NCI-H187 treated with DMSO at 0.1 percent for 48 hours (cell line): ENCODE measurements at regions not wholly inside any gene's neighbourhood (a gene's known extent, or its start where the extent isn't known, plus 50 kb on each side); places are given as distances from the start of the nearest gene placed in this dataset.

Source experiments
- DNase-seq: peaks from one replicate; lab custom pipeline; 2025; lab: John Stamatoyannopoulos, UW

GRCh38 chr6:67361264-67361663 lies 1273.8 kb upstream of the ADGRB3 start:
- no peak for DNase-seq

- no peak for DNase-seq
Measured at GRCh38 chr6:67358241-67358640, 1276.8 kb upstream of the ADGRB3 start.

GRCh38 chr6:67353861-67354260 lies 1281.2 kb upstream of the ADGRB3 start:
- DNase-seq, result no peak

- no peak for DNase-seq
Measured at GRCh38 chr6:67352717-67353116, 1282.4 kb upstream of the ADGRB3 start.

GRCh38 chr6:67350729-67351128 lies 1284.4 kb upstream of the ADGRB3 start:
- DNase-seq, result no peak

GRCh38 chr6:67345946-67346345 lies 1289.1 kb upstream of the ADGRB3 start:
- no peak for DNase-seq

- no peak for DNase-seq
Measured at GRCh38 chr6:67336014-67336413, 1299.1 kb upstream of the ADGRB3 start.

- DNase-seq, result no peak
Measured at GRCh38 chr6:67331304-67331703, 1303.8 kb upstream of the ADGRB3 start.

- no peak for DNase-seq
Measured at GRCh38 chr6:67328269-67328668, 1306.8 kb upstream of the ADGRB3 start.

GRCh38 chr6:67300430-67301040 lies 1334.5 kb upstream of the ADGRB3 start:
- no peak for DNase-seq

GRCh38 chr6:67292169-67292568 lies 1342.9 kb upstream of the ADGRB3 start:
- DNase-seq, result no peak

GRCh38 chr6:67287566-67287965 lies 1347.5 kb upstream of the ADGRB3 start:
- DNase-seq, result no peak

- no peak for DNase-seq
Measured at GRCh38 chr6:67285770-67286495, 1349.1 kb upstream of the ADGRB3 start.

GRCh38 chr6:67277312-67277711 lies 1357.8 kb upstream of the ADGRB3 start:
- DNase-seq, result no peak

- no peak for DNase-seq
Measured at GRCh38 chr6:67265996-67266921, 1368.8 kb upstream of the ADGRB3 start.

GRCh38 chr6:67252663-67253062 lies 1382.4 kb upstream of the ADGRB3 start:
- no peak for DNase-seq

- DNase-seq, result no peak
Measured at GRCh38 chr6:67248077-67248476, 1387.0 kb upstream of the ADGRB3 start.

GRCh38 chr6:67244037-67244436 lies 1391.0 kb upstream of the ADGRB3 start:
- DNase-seq, result no peak

- no peak for DNase-seq
Measured at GRCh38 chr6:67237277-67237676, 1397.8 kb upstream of the ADGRB3 start.

- DNase-seq, result no peak
Measured at GRCh38 chr6:67231092-67231491, 1404.0 kb upstream of the ADGRB3 start.

- DNase-seq, result no peak
Measured at GRCh38 chr6:67224989-67225388, 1410.1 kb upstream of the ADGRB3 start.

GRCh38 chr6:67221226-67221625 lies 1413.9 kb upstream of the ADGRB3 start:
- DNase-seq, result no peak

- no peak for DNase-seq
Measured at GRCh38 chr6:67219346-67219745, 1415.7 kb upstream of the ADGRB3 start.
